DMS79 (cell line): ENCODE measurements at regions not wholly inside any gene's neighbourhood (a gene's known extent, or its start where the extent isn't known, plus 50 kb on each side); places are given as distances from the start of the nearest gene placed in this dataset.
"Not testable (repeated sequence)": the region's sequence is repeated elsewhere in the genome, so short reads cannot be mapped to it uniquely, and the experiment has no call there.

Source experiments
- DNase-seq: peaks from one replicate; lab custom pipeline; 2025; lab: John Stamatoyannopoulos, UW

GRCh38 chr6:147911057-147911456 is 402.6 kb downstream of the SAMD5 start:
- no peak for DNase-seq

- no peak for DNase-seq
Observed at GRCh38 chr6:147911686-147912085, 403.2 kb downstream of the SAMD5 start.

GRCh38 chr6:147922799-147923198 is 414.3 kb downstream of the SAMD5 start:
- DNase-seq, result no peak

DNA sequence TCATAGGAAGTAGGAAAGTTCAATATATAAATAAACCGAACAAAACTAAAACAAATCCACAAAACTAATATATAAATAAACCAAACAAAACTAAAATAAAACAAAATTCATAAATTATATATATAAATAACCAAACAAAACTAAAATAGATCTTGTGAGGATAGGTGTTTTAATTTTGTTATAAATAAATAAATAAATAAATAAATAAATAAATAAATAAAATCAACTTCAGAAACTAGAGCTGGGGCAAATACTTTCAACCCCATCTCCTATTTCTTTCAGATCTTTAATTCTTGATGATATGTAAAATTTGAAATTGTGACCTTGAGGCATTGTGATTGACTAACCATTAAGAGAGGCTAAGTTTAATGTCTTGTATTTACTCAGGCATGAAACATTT is 416.1 kb downstream of the SAMD5 start:
- DNase-seq, result no peak

DNA sequence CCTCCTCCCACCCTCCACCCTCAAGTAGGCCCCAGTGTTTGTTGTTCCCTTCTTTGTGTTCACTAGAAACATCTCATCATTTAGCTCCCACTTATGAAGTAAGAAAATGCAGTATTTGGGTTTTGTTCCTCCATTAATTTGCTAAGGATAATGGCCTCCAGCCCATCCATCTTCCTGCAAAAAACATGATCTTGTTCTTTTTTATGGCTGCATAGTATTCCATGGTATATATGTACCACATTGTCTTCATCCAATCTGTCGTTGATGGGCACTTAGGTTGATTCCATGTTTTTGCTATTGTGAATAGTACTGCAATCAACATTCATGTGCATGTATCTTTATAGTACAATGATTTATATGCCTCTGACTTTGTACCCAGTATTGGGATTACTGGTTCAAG is 416.8 kb upstream of the SASH1 start:
- no peak for DNase-seq

DNA sequence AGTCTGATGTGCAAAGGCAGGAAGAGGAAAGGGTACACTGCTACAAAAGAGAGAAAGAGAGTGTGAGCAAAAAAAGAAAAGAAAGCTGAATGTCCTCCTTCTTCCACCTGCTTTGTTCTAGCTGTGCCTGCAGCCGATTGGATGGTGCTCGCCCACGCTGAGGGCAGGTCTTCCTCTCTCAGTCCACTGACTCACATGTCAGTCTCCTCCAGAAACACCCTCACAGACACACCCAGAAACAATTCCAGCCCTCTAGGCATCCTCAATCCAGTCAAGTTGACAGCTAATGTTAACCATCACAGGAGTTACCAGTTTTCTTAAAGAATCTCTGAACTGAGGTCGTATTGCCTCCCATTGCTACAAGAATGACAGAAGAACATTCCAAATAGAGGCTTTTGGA is 411.9 kb upstream of the SASH1 start:
- DNase-seq, result no peak

GRCh38 chr6:147933224-147933623 is 409.4 kb upstream of the SASH1 start:
- no peak for DNase-seq

DNA sequence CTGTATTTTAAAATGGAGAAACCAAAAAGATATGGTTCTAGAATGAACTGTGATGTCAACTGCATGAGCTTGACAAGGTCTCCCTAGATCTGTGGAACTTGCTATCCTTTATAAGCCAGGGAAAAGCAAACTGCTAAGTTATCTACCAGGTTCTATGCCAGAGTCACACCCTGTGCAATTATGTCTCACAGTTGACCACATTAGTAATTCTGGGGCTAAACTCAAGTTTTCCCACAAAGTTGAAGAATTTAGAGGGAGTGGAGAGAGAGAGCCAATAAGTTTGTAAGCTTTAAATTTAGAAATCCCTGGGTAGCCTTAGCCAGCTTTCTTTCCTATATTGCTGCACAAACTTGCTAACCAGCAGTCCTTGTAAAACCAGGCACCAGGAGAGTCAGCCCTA is 407.0 kb upstream of the SASH1 start:
- no peak for DNase-seq

DNA sequence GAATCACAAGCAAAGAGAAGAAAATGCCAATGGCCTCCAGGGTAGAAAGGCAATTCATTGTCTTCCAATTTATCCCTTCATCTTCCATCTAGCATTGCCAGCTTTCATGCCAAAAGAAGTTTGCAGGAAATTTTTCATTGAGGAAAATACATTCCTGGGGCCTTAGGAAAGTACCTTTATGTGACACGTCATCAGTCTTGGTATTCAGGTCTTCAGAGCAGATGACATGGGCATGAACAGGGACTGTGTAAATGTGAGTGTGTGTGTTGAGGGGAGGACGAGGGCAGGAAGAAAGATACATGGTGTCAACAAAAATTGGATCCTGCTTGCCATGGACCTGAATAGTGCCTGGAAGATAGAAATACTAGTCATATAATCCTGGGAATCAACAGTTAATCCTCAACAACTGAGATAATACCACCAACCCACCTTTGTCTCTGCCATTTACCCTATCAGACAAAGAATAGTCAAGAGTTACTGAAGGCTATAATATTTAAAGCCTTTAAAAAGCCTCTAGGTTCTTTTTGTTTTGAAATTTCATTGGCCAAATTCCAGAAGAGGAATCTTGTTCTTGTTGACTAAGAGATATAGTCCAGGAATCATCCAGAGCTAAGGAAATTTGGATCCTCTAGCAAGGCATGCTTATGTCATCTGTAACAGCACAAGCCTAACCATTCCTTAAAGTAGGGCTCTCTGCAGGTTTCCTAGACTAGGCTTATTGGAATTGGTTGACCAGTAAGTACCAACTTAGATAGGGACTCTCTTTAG is 405.8 kb upstream of the SASH1 start:
- no peak for DNase-seq

- DNase-seq, result no peak
Observed at GRCh38 chr6:147941143-147941542, 401.5 kb upstream of the SASH1 start.

DNA sequence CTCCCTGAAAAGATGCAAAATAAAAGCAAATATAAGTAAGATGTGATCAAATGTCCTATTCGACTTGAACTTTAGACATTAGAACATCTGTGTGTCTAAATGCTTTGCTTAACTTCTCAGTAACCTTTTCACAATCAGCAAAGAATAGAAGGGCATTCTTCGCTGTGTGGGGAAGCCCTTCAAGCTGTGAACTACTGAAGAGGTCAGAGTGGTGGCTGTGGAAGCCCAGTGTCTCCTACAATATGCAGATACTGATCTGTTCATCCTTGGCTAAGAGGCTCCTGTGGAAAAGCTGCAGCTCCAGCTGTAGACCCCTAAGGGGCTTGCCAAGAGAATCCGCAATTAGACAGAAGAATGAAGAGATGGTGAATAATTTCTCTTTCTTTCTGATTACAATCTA is 400.3 kb upstream of the SASH1 start:
- no peak for DNase-seq

- DNase-seq, result no peak
Observed at GRCh38 chr6:147944122-147944521, 398.5 kb upstream of the SASH1 start.

GRCh38 chr6:147947521-147947920 is 395.1 kb upstream of the SASH1 start:
- no peak for DNase-seq

GRCh38 chr6:147949981-147950622 is 392.5 kb upstream of the SASH1 start:
- DNase-seq, result no peak

GRCh38 chr6:147950623-147950987 is 392.0 kb upstream of the SASH1 start:
- no peak for DNase-seq

DNA sequence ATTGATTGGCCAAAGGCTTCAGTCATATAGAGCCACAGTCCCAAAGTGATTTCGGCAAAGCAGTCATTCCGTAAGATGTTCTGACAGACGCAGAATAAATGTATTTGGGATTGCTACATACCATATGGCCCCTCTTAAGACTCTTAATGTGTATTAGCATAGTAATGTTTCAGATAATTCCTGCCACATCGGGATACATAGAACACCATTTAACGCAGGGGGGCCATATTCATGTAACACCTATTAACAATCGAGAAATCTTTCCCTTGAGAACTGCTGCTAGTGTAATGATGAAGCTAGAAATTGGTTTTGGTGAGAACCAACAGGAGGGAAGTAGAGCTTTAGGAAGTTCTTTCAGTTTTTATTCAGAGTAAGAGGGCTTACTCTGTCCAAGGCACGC is 390.9 kb upstream of the SASH1 start:
- no peak for DNase-seq

GRCh38 chr6:147954938-147955337 is 387.7 kb upstream of the SASH1 start:
- no peak for DNase-seq

- peak; percentile 10 for DNase-seq
Observed at GRCh38 chr6:147958683-147959082, 384.0 kb upstream of the SASH1 start.

- DNase-seq, result no peak
Observed at GRCh38 chr6:147961481-147962141, 381.0 kb upstream of the SASH1 start.

- not testable (repeated sequence) for DNase-seq
Observed at GRCh38 chr6:147965448-147965847, 377.2 kb upstream of the SASH1 start.

- no peak for DNase-seq
Observed at GRCh38 chr6:147970970-147971369, 371.7 kb upstream of the SASH1 start.

GRCh38 chr6:147972448-147972847 is 370.2 kb upstream of the SASH1 start:
- no peak for DNase-seq

DNA sequence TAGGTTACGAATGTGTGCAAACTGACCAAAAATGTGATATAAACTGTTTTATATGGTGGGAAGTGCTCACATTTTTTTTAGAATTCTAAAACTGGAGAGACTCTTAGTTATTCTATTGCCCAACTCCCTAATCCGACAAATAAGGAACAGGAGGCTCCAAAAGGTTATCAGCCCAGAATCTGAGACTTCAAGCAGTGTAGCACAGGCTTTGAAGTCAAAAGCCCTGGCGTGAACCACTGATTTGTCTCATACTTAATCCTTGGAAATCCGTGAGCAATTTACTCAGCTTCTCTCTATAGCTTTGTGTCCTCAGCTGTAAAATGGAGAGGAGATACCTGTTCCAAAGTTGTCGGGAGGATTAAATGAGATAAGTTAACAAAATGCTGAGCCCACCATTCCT is 368.8 kb upstream of the SASH1 start:
- DNase-seq, result no peak
